Kidney glomerular epithelial cell (primary cell): ENCODE measurements at regions not wholly inside any gene's neighbourhood (a gene's known extent, or its start where the extent isn't known, plus 50 kb on each side); places are given as distances from the start of the nearest gene placed in this dataset.

ENCODE experiments used
- DNase-seq: peaks from one replicate; lab custom pipeline; 2025; lab: John Stamatoyannopoulos, UW

DNA sequence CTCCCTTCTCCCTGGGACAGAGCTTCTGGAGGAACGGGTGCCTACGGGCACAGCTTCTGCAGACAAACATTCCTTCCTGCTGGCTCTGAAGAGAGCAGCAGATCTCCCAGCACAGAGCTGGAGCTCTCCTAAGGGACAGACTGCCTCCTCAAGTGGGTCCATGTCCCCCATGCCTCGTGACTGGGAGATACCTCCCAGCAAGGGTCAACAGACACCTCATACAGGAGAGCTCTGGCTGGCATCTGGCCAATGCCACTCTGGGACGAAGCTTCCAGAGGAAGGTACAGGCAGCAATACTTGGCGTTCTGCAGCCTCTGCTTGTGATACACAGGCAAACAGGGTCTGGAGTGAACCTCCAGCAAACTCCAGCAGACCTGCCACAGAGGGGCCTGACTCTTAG is 227.9 kb downstream of the SPATA31D1 start:
- no peak for DNase-seq

DNA sequence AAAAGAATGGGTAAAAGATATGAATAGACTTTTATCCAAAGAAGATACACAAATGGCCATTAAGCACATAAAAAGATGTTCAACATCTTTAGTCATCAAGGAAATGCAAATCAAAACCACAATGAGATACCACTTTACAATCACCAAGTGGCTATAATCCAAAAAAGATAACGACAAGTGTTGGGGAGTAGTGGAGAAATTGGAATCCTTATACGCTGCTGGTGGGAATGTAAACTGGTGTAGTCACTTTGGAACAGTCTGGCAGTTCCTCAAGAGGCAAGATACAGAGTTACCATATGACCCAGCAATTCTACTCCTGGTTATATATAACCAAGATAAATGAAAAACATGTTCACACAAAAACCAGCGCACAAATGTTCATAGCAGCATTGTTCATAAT is 234.9 kb downstream of the SPATA31D1 start:
- DNase-seq, result no peak

DNA sequence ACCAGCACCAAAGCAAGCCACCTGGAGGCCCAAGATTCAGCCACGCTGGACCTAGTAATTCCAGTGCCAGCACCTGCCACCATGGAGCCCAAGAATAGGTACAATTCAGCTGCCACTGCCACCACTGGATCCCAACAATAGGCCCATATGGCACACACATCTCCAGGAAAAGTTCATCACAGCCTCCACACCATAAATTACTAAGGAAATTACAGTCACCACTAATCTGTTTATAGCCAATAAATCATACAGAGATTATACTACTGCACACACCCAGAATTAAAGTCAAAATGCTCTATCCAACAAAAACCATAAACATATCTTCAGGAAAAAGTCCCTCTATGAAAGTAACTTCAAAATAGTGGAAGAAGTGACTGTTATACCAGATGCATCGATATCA is 242.8 kb downstream of the SPATA31D1 start:
- no peak for DNase-seq

DNA sequence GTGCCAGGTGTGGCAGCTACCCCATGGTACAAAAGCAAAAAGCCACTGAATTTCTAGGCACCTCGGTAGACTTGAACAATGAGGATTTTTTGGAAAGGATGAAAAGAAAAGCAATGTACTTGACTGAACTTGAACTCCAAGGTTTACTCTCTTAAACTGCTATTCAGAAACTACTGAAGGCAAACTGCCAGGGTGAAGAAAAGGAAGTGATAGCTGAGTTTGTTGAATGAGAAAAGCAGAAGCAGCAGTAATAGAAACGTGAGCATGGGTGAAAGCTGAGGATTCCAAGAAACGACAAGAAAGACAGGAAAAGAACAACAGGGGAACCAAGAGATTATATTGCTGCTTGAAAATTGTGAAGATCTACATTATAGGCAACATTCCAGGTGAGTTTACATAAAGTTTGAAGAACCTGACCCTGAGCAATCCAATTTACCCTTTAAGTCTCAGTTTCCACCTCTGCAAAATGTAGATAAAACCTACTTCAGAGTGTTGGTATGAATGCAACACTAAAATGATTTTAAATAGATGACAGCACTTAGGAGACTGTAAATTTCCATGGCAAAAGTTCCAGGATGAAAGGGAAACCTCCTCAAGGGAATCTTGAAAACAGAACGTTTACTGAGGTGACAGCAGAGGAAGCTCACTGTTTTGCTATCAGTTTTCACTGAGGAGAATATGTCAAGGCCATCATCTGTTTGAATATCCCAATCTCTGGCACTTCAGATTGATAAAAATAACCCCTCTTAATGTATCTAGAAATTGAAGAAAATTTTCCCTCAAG is 245.8 kb downstream of the SPATA31D1 start:
- no peak for DNase-seq

DNA sequence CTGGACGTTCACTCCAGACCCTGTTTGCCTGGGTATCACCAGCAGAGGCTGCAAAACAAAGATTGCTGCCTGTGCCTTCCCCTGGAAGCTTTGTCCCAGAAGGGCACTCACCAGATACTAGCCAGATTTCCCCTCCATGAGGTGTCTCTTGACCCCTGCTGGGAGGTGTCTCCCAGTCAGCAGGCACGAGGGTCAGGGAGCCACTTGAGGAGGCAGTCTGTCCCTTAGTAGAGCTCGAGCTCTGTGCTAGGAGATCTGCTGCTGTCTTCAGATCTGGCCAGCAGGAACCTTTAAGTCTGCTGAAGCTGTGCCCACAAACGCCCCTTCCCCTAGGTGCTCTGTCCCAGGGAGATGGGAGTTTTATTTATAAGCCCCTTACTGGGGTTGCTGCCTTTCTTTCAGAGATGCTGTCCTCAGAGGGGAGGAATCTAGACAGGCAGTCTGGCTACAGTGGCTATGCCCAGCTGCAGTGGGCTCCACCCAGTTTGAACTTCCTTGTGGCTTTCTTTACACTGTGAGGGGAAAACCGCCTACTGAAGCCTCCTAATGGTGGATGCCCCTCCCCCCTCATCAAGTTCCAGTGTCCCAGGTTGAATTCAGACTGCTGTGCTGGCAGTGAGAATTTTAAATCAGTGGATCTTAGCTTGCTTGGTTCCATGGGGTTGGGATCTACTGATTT is 253.9 kb downstream of the SPATA31D1 start:
- DNase-seq, result no peak

DNA sequence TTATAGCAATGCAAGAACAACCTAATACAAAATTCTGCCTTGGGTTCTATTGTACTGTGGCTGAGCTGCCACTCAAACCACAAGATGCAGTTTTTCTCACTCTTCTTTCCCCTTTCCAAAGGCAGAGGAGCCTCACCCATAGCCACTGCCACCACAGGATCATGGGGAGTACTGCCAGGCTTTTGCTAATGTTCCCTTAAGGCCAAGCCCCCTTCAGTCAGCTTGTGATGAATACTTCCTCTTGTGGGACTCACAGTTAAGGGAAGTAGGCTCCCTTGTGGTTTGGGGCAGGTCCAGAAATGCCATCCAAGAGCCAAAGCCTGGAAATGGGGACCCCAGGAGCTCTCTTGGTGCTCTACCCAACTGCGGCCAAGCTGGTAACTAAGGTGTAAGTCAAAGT is 258.7 kb downstream of the SPATA31D1 start:
- no peak for DNase-seq

DNA sequence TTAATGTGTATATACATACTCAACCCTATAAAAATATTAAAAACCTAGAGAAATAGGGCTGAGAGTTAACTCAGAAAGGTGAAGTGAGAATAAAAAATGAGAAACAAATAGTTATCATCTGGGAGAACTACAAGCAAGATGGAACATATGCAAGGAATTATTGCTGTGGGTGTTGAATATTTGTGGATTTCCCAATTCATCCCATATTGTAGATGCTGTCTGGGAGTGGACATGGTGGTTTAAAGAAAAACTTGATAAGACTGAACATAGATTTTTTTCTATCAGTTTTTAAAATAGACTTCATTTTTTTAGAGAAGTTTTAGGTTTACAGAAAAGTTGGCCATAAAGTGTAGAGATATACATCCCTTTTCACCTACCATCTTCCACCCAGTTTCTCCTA is 263.5 kb downstream of the SPATA31D1 start:
- DNase-seq, result no peak

DNA sequence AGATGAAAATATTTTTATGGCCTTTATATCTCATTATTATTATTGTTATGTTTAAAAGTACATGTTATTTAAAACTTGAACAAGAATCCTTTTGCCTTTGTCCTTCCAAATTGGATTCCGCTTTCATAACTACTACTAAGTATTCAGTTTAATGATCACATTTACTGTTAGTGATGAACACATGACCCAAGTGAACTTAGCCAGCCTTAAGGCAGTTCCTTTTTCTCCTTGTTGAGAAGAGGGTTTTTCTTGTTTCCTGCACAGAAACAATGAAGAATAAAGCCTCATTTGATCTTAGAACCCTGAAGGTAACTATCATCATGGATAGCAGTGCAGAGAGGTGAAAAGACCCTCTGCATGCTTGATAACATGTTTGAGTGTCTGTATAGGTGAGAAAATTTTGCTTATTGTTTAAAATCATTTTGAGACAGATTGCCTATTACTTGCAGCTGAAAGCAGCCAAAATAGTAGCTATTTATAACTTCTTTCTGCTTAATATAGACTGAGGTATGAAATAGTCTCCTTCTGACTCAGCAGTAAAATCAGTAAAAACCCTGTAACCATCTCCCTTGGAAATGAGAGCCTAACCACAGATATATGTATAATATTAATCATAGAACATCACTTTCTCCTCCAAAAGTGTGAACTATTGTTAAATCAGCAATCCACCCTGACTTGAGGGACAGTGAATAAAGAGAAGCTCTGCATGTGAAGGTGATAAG is 266.2 kb downstream of the SPATA31D1 start:
- DNase-seq, result no peak

DNA sequence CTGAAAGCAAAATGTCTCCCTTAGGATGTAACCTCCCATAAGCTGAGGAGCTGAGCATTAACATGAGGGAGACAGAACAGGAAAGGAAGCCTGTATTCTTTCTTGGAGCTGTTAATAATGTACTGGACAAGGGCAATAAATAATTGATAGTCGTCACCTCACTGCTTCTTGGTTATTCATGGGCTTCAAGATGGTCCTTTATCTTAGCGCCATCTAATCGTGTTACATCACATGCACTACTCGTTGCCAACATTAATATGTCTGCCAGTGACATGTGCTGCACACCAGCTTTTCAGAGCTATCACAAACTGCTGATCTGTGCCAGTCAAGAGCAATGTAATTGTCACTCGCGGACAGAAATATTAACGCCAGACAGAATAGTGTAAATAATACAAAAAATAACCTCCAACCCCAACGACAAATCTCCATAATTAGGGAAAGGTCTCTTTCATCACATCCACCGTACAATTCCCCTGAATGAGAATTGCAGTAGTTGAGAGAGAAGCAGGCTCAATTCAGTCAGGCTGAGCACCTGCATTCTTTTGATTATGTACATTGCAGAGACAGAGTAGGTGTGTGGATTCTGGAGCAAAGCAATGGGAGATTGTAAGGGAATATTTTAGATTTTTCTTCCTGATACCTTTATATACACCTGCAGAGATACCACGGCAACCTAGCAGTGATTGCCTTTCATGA is 267.1 kb downstream of the SPATA31D1 start:
- DNase-seq, result no peak

DNA sequence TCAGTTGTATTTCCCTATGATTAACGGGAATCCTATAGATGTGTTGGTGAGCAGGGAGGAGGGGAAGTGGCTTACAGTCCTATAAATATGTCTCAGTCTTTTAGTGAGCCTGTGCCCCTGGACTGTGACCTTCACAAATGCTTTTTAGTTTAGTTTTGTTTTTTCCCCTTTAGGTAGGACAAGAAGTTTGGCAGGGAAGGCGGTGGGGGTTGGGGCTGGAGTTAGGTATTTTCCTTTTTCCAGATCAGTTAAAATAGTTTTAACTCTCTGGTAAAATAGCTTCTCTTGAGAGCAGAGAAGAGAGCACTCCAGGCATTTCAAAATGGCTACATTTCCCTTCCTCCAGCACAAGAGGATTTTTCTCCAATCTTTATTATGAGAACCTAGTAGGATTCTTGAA is 272.1 kb downstream of the SPATA31D1 start:
- no peak for DNase-seq

DNA sequence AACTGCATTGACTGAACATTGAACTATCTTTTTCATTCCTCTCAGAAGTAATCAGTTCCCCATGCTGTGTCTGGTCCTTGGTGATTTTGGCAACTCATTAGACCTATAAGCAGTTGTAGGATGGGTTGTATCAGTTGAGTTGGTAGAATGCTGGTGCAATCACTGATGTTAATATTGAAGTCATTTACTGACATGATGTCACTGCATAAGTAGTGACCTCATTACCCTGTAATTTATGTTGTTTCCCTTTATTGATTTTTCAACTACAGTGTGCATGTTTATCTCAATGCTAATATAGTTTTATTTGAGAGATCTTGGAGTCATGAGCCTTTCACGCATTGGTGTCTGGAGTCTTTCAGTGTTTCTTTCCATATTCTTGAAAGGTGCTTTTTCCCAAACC is 275.0 kb downstream of the SPATA31D1 start:
- DNase-seq, result no peak

DNA sequence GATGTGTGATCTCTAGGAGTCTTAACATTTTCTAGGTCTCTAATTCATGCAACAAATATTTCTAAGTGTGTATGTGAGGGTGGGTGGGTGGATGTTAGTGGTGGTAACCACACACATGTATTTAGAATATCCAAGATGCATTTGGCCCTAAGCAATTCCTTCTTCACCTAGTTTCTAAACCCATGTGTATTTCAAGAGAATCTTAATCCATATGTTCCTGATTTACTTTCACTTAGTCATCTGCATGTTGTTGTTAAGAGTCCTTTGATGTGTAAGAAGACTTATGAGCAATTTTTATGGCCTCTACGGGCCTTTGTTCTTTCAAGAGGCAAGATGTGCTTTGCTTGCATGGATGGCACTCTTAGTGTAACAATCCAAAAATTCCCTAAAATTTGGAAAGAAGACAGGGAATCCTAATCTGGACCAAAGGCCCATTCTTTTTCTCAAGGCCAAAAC is 282.6 kb downstream of the SPATA31D1 start:
- no peak for DNase-seq

DNA sequence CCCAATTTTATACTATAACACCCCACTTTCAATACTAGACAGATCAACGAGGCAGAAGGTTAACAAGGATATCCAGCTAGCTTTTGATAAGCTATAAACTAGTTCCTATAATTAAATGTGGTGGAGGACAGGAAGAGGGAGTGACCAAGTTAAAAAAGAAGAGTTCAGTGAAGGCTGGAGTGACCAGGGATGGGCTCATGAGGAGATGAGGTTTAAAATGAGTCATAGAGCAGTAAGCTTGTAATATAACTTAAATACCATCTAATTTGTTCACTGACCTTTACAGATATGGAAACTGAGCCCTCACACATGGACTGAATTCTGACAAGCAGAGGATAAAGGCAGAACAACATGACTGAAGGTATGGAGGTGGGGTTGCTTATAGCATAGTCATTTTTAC is 284.5 kb downstream of the SPATA31D1 start:
- DNase-seq, result no peak

DNA sequence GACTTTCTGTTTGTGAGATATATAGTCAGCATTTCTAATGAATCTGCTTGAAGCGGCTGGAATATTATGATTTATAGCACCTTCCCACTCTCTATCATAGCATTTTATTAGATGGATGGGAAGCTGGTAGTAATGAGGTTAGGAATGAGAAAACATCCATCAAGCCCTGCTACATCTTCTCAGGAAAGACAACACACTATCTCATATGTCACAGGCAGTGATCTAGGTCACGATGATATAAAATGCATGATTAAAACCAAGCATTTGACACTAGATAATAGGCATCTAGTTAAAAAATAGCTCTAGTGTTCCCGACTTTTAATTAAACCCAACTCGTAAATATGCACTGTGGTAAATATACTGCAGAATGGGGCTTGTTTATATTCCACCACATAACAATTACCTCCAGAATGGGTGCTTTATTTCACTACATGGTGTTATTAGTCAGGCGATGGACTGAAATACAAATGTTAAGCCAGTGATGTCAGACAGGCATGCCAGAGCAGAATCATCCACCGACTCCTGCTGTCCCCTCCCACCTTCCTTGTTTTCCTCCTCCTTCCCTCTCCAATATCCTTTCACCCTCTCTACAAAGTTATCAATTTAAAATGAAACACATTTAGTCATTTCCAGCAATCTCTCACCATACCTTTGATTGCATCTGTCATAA is 286.8 kb downstream of the SPATA31D1 start:
- peak; percentile 23 for DNase-seq

DNA sequence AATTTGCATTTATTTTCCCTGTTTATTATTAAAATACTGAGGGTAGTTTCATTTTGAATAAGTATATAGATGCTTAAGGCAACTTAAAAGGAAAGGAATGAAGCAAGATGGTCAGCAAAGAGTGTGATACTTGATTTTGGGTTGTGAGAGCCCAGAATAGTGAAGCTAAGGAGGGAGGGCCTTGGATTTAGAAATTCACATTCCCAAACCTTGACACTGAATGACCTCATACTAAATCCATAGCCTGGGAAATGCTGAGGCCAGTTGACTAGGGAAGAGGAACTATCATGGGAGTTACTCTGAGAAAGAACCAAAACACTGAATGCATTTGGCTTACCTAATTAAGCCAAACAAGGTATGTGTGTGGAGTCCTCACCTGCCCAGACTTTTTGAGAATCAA is 292.5 kb downstream of the SPATA31D1 start:
- DNase-seq, result no peak

DNA sequence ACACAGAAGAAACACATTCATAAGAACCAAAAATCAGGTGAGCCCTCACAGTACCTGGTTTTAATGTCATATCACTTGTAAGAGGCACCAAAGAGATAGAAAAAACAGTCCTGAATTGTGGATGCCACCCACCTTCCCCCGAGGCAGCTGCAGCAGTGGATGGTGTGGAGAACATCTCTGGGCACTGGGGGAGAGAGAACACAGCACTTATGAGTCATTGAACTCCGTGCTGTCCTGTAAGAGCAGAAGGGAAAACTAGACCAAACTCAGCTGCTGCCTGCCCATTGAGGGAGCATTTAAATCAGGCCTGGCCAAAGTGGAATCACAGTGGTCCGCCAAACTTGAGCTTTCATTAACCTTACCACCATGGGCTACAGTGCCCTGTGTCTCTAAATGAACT is 296.2 kb downstream of the SPATA31D1 start:
- no peak for DNase-seq

DNA sequence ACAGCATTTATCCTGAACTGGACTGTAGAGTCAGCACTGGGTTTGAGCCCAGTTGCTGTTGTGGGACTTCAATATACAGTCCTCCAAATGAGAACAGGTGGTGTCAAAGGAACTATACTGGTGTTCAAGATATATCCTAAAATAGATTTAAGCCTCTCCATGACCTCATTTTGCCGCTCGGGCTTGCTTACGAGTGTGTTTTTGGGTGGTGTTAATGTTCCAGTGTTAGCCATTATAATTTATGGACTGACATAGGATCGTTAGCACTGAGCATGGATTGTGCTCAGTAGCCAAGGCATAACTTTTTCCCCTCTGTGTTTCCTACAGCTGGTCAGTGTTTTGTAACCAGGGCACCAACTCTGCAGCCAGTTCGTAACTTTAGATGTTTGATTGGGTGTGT is 306.6 kb downstream of the SPATA31D1 start:
- no peak for DNase-seq

DNA sequence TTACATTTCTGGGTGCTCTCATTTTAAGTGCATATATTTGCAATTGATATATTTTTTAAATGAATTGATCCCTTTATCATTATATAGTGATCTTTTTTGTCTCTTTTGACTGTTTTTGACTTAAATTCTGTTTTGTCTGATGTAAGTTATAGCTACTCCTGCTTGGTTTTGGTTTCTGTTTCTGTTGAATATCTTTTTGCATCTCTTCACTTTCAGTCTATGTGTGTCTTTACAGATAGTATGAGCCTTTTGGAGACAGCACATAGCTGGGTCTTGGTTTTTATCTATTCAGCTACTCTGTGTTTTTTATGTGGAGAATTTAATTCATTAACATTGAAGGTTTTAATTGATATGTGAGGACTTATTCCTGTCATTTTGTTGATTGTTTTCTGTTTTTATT is 311.3 kb downstream of the SPATA31D1 start:
- DNase-seq, result no peak

DNA sequence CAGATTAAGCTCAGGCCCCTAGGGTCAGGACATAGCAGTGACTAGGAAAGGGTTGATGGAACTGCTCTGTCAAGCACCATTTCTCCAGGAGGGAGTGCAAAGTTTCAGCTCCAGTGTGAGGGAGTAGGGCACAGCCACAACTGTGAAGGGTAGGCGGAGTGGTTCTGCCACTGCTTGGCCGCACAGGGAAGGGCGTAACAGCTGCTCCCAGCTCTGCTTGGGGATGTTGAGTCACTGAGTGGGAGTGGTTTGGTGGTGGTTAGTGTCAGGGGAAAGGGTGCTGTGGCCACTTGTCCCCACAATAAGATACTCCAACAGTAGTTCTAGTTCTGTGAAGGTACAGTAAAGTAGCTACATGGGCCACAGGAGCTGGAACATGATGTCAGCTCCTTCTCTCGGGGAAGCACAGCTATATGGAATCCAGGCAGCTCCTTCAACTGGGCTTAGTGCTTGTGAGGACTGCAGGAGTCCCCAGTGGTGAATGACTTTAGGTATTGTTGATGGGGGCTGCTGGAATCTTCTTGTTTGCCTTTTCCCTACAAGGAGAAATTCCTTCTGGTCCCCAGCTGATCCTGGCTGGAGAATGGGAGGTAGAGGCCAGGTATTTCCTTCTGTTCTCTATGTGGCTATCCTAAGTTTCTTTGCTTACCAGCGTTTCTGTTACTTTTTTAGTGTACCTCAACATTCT is 314.5 kb downstream of the SPATA31D1 start:
- DNase-seq, result no peak

DNA sequence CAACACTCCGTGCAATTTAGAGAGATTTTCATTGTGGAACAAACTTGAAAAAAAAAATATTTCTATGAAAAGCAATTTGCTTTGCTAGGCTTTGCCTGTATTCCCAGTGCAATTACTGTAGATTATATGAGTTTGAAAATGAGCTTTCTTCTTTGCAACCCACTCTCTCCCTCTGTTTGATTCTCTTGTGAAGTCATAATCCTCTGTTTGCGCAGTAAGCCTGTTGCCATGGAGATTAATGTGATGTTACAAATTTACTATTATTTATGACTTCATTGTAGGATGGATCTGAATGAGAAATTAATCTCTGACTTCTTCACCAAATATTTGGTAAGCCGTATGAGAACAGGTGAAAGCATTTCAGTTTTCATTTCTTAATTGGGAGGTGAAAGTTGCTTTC is 320.3 kb downstream of the SPATA31D1 start:
- no peak for DNase-seq

DNA sequence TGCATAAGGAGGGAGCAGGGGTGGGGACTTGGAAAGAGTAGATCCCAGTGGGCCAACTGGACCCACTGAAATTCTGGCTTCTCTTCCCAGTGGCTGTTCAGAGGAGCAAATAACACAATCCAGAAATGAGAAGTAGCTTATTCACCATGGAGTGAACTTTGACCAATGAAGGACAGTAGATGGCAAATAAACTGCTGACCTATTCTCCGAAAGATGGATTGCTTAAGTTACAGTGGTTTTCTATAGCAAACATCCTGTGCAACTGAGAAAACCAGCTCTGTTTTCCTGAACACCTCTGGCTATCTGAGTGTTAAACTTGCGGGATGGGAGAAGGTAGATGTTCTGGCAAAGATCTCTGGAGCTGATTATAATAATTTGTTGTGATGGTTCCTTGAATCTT is 325.1 kb downstream of the SPATA31D1 start:
- DNase-seq, result no peak
